CD4-positive, alpha-beta T cell treated with Interferon gamma for 1 hour (primary cell): ENCODE measurements at regions not wholly inside any gene's neighbourhood (a gene's known extent, or its start where the extent isn't known, plus 50 kb on each side); places are given as distances from the start of the nearest gene placed in this dataset.
"Not testable (repeated sequence)": the region's sequence is repeated elsewhere in the genome, so short reads cannot be mapped to it uniquely, and the experiment has no call there.

Experiments used
- DNase-seq: peaks from one replicate; pipeline ENCODE4 v3.0.0-alpha.2; 2020

- DNase-seq, result not testable (repeated sequence)
These were observed 178.3 kb upstream of the ZNF469 start for GRCh38 chr16:88204131-88205110.

GRCh38 chr16:88205482-88205881, 177.3 kb upstream of the ZNF469 start:
- DNase-seq, result not testable (repeated sequence)

GRCh38 chr16:88206006-88206405, 176.8 kb upstream of the ZNF469 start:
- not testable (repeated sequence) for DNase-seq

- DNase-seq, result not testable (repeated sequence)
These were observed 176.2 kb upstream of the ZNF469 start for GRCh38 chr16:88206516-88206915.

- no peak for DNase-seq
These were observed 174.6 kb upstream of the ZNF469 start for GRCh38 chr16:88208112-88208511.

- DNase-seq, result not testable (repeated sequence)
These were observed 174.0 kb upstream of the ZNF469 start for GRCh38 chr16:88208776-88209175.

- DNase-seq, result not testable (repeated sequence)
These were observed 173.2 kb upstream of the ZNF469 start for GRCh38 chr16:88209579-88209978.

GRCh38 chr16:88213937-88214336, 168.8 kb upstream of the ZNF469 start:
- not testable (repeated sequence) for DNase-seq

GRCh38 chr16:88221001-88221761, 161.6 kb upstream of the ZNF469 start:
- not testable (repeated sequence) for DNase-seq

GRCh38 chr16:88223696-88224095, 159.1 kb upstream of the ZNF469 start:
- DNase-seq, result not testable (repeated sequence)

GRCh38 chr16:88224131-88224898, 158.4 kb upstream of the ZNF469 start:
- not testable (repeated sequence) for DNase-seq

GRCh38 chr16:88225640-88226230, 157.0 kb upstream of the ZNF469 start:
- DNase-seq, result not testable (repeated sequence)

- DNase-seq, result not testable (repeated sequence)
These were observed 156.5 kb upstream of the ZNF469 start for GRCh38 chr16:88226302-88226701.

GRCh38 chr16:88227026-88227721, 155.6 kb upstream of the ZNF469 start:
- DNase-seq, result not testable (repeated sequence)

- DNase-seq, result not testable (repeated sequence)
These were observed 154.9 kb upstream of the ZNF469 start for GRCh38 chr16:88227722-88228482.

- not testable (repeated sequence) for DNase-seq
These were observed 154.0 kb upstream of the ZNF469 start for GRCh38 chr16:88228751-88229150.

GRCh38 chr16:88229710-88230109, 153.0 kb upstream of the ZNF469 start:
- not testable (repeated sequence) for DNase-seq

GRCh38 chr16:88230276-88230966, 152.3 kb upstream of the ZNF469 start:
- DNase-seq, result not testable (repeated sequence)

- DNase-seq, result not testable (repeated sequence)
These were observed 151.7 kb upstream of the ZNF469 start for GRCh38 chr16:88230967-88231615.

GRCh38 chr16:88231839-88232238, 150.9 kb upstream of the ZNF469 start:
- not testable (repeated sequence) for DNase-seq
